Caco-2 (cell line): ENCODE measurements at regions not wholly inside any gene's neighbourhood (a gene's known extent, or its start where the extent isn't known, plus 50 kb on each side); places are given as distances from the start of the nearest gene placed in this dataset.

Source experiments
- BruUV-seq: library from RNA; stranded (reverse); fragments of 400-500 nt; replicated peaks from 2 replicates; lab custom pipeline; 2021; lab: Mats Ljungman, UMichigan
- CTCF ChIA-PET: fragments of 300-600 bp; sonication (Branson Sonifier 250); formaldehyde crosslinking; loops from one replicate; lab custom pipeline; 2022; ENCODE audit warnings: antibody characterized with exemption; lab: Charles Lee
- POLR2A ChIA-PET: fragments of 300-600 bp; sonication (Branson Sonifier 250); formaldehyde crosslinking; loops from one replicate; lab custom pipeline; 2022; ENCODE audit warnings: antibody characterized with exemption; lab: Charles Lee
- DNase-seq, 2 experiments: peaks; one replicate each; pipeline versions ENCODE4 v3.0.0 to v3.0.0-alpha.2; 2020 to 2022
- H3K27me3 ChIP-seq: replicated peaks from 2 replicates; pipeline ENCODE4 v1.6.0; 2011; ENCODE audit warnings: low read length; ENCODE audit not compliant: control insufficient read depth, insufficient read depth
- H3K36me3 ChIP-seq: 2 replicates; pipeline ENCODE4 v1.5.1; 2011; ENCODE audit warnings: low read length; ENCODE audit not compliant: control insufficient read depth, insufficient read depth
- H3K4me1 ChIP-seq: fragments of 250-450 bp; sonication (Bioruptor Pico); 2 replicates; pipeline ENCODE4 v1.5.1; 2020; ENCODE audit warnings: mild to moderate bottlenecking
- H3K4me3 ChIP-seq: 2 replicates; pipeline ENCODE4 v1.5.1; 2011; ENCODE audit warnings: low read depth, mild to moderate bottlenecking, control low read depth, low read length
- H3K9me3 ChIP-seq: fragments of 250-450 bp; sonication (Bioruptor Pico); 2 replicates; pipeline ENCODE4 v1.5.1; 2020; ENCODE audit warnings: mild to moderate bottlenecking, moderate library complexity
- H3K27ac Mint-ChIP-seq: one replicate; pipeline ENCODE4 v1.8.0; 2022; ENCODE audit warnings: mixed read lengths; ENCODE audit not compliant: unreplicated experiment
- H3K27me3 Mint-ChIP-seq: one replicate; pipeline ENCODE4 v1.8.0; 2022; ENCODE audit warnings: mixed read lengths; ENCODE audit not compliant: insufficient read depth, unreplicated experiment
- H3K36me3 Mint-ChIP-seq: one replicate; pipeline ENCODE4 v1.8.0; 2022; ENCODE audit warnings: mild to moderate bottlenecking, mixed read lengths; ENCODE audit not compliant: insufficient read depth, unreplicated experiment
- H3K4me1 Mint-ChIP-seq: one replicate; pipeline ENCODE4 v1.8.0; 2022; ENCODE audit warnings: low read depth, mixed read lengths; ENCODE audit not compliant: unreplicated experiment
- H3K4me3 Mint-ChIP-seq: one replicate; pipeline ENCODE4 v1.8.0; 2022; ENCODE audit warnings: mild to moderate bottlenecking, moderate library complexity, mixed read lengths; ENCODE audit not compliant: unreplicated experiment
- H3K9me3 Mint-ChIP-seq: one replicate; pipeline ENCODE4 v1.8.0; 2022; ENCODE audit warnings: mixed read lengths; ENCODE audit not compliant: unreplicated experiment
- intact Hi-C: fragments of 100-400 bp; cut with micrococcal nuclease; formaldehyde crosslinking; loops from one replicate; pipeline ENCODE4 v1.10.0; 2022; ENCODE audit not compliant: unreplicated experiment
- TF ChIP-seq, protein P1 (sequence below), 2 experiments: fragments of 200-600 bp in 1 of 2; IDR thresholded peaks; 1 replicate in 1 of 2; 2 replicates in 1 of 2; pipeline versions ENCODE4 v1.5.1 to v1.8.0; 2011 to 2022; ENCODE audit warnings: antibody characterized with exemption in 1 of 2, control low read depth in 1 of 2, inconsistent platforms in 1 of 2, low read depth in 1 of 2, low read length in 1 of 2, mild to moderate bottlenecking in 1 of 2, moderate library complexity in 1 of 2; ENCODE audit not compliant: insufficient read depth in 1 of 2, severe bottlenecking in 1 of 2, unreplicated experiment in 1 of 2

DNA sequence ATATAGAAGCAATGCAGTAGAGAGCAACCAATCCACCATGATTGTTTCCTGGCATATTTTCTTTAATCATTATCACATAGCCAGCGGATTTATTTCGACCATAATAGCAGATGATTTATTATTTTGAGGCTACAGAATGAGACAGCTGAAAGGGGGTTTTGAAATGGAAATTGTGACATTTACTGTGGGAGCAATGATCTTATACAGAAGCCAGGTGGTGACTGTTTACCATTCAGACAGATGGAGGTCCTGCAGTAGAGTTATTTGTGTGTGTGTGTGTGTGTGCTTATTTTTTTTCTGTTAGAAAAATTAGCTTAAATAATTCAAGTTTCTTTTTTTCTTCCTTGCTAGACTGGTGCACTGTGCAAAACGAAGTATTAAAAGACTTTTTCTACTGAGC lies 1784.5 kb downstream of the MRPL39 start:
- H3K36me3 Mint-ChIP-seq: no peaks in the 10 kb centered on the region
- H3K27me3 Mint-ChIP-seq: no peaks in the 10 kb centered on the region
- H3K27ac Mint-ChIP-seq: no peak overlapping the region
- Histone ChIP-seq H3K9me3 (no peaks in the 10 kb centered on the region), H3K36me3 (no peaks in the 10 kb centered on the region), H3K27me3 (no peaks in the 10 kb centered on the region), H3K4me3 (no peak overlapping the region), H3K4me1 (no peaks in the 10 kb centered on the region)
- no TSS peak for BruUV-seq
- DNase-seq: no peak
- peaks cover 6% of the 10 kb centered on the region for H3K9me3 Mint-ChIP-seq
- ChIA-PET CTCF (no interaction called here), POLR2A (no interaction called here)
- H3K4me3 Mint-ChIP-seq: no peak overlapping the region
- TF ChIP-seq, protein P1, sequence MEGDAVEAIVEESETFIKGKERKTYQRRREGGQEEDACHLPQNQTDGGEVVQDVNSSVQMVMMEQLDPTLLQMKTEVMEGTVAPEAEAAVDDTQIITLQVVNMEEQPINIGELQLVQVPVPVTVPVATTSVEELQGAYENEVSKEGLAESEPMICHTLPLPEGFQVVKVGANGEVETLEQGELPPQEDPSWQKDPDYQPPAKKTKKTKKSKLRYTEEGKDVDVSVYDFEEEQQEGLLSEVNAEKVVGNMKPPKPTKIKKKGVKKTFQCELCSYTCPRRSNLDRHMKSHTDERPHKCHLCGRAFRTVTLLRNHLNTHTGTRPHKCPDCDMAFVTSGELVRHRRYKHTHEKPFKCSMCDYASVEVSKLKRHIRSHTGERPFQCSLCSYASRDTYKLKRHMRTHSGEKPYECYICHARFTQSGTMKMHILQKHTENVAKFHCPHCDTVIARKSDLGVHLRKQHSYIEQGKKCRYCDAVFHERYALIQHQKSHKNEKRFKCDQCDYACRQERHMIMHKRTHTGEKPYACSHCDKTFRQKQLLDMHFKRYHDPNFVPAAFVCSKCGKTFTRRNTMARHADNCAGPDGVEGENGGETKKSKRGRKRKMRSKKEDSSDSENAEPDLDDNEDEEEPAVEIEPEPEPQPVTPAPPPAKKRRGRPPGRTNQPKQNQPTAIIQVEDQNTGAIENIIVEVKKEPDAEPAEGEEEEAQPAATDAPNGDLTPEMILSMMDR (IDR thresholded peaks at IDR 0.05; ENCODE audit: insufficient read depth in 1 of 2, low read depth in 1 of 2, low read length in 1 of 2, severe bottlenecking in 1 of 2, unreplicated experiment in 1 of 2): no peak
- no peaks in the 10 kb centered on the region for H3K4me1 Mint-ChIP-seq
- intact Hi-C loops: no loop called here

DNA sequence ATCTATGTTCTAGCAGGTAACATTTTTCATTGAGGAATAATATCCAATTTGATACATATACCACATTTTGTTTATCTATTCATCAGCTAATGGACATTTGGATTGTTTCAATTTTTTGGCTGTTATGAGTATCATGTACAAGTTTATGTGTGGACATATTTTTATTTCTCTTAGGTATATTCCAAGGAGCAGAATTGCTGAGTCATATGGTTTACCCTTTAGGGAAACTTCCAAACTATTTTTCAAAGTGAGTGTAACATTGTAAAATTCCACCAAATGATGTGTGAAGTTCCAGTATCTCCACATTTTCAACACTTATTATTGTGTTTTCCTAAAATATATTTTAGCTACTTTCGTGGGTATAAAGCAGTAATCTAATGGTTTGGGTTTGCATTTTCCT lies 1789.9 kb downstream of the MRPL39 start:
- BruUV-seq: no TSS peak
- H3K4me3 Mint-ChIP-seq: no peak overlapping the region

DNA sequence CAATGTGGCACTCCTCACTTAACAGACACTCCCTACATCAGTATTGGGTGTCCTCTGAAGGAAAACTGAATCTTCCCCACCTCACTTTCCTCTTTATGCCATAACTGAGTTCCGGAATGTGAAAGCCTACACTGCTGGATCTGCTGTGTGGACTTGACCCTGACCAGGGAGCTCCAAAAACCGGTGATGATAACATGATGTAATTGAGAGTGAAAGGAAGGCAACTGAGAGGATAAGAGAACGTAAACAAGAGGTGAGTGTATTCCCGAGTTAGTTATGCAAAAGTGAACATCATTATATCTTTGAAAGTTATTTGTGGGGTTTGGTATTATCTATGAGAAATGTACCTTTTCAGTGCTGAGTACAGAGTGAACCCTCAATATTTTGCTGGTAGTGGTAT lies 1794.8 kb downstream of the MRPL39 start:
- no peak overlapping the region for H3K27ac Mint-ChIP-seq
- ChIA-PET CTCF (no interaction called here), POLR2A (no interaction called here)
- no peak overlapping the region for H3K4me3 Mint-ChIP-seq
- DNase-seq: no peak
- no peak overlapping the region for H3K4me3 ChIP-seq
- TF ChIP-seq, protein P1 (IDR thresholded peaks at IDR 0.05; ENCODE audit: insufficient read depth in 1 of 2, low read depth in 1 of 2, low read length in 1 of 2, severe bottlenecking in 1 of 2, unreplicated experiment in 1 of 2): no peak
- intact Hi-C loops: no loop called here
- H3K9me3 Mint-ChIP-seq: no peaks in the 10 kb centered on the region
- no TSS peak for BruUV-seq
- H3K4me1 Mint-ChIP-seq: no peaks in the 10 kb centered on the region
- H3K36me3 Mint-ChIP-seq: no peaks in the 10 kb centered on the region
- no peaks in the 10 kb centered on the region for H3K36me3 ChIP-seq
- H3K9me3 ChIP-seq: no peaks in the 10 kb centered on the region
- H3K27me3 ChIP-seq: no peaks in the 10 kb centered on the region
- no peaks in the 10 kb centered on the region for H3K4me1 ChIP-seq
- no peaks in the 10 kb centered on the region for H3K27me3 Mint-ChIP-seq

More for the DNA sequence above, 1789.9 kb downstream of the MRPL39 start:
- ChIA-PET POLR2A (no interaction called here), CTCF (no interaction called here)
- no peaks in the 10 kb centered on the region for H3K36me3 Mint-ChIP-seq
- TF ChIP-seq, protein P1 (IDR thresholded peaks at IDR 0.05; ENCODE audit: insufficient read depth in 1 of 2, low read depth in 1 of 2, low read length in 1 of 2, severe bottlenecking in 1 of 2, unreplicated experiment in 1 of 2): no peak
- Histone ChIP-seq H3K4me3 (no peak overlapping the region), H3K9me3 (no peaks in the 10 kb centered on the region), H3K4me1 (no peaks in the 10 kb centered on the region), H3K27me3 (no peaks in the 10 kb centered on the region), H3K36me3 (no peaks in the 10 kb centered on the region)
- H3K27me3 Mint-ChIP-seq: no peaks in the 10 kb centered on the region
- no peak for DNase-seq
- H3K4me1 Mint-ChIP-seq: no peaks in the 10 kb centered on the region
- H3K27ac Mint-ChIP-seq: no peak overlapping the region
- intact Hi-C loops: no loop called here
- peaks cover 6% of the 10 kb centered on the region for H3K9me3 Mint-ChIP-seq
